Activated naive CD4-positive, alpha-beta T cell treated with anti-CD3 and anti-CD28 coated beads, Interleukin-2, amount 10 ng/mL, durations not matched to agents 7 days and 5 days (primary cell): ENCODE measurements at regions not wholly inside any gene's neighbourhood (a gene's known extent, or its start where the extent isn't known, plus 50 kb on each side); places are given as distances from the start of the nearest gene placed in this dataset.
"Not testable (repeated sequence)": the region's sequence is repeated elsewhere in the genome, so short reads cannot be mapped to it uniquely, and the experiment has no call there.

ENCODE experiments used
- CTCF ChIA-PET: fragments of 350-600 bp; sonication (Branson Sonifier 250); formaldehyde crosslinking; loops from one replicate; lab custom pipeline; 2021; ENCODE audit warnings: antibody characterized with exemption; lab: Charles Lee
- DNase-seq: peaks from one replicate; pipeline ENCODE4 v3.0.0-alpha.2; 2020
- H3K27ac Mint-ChIP-seq: one replicate; pipeline ENCODE4 v1.8.0; 2021; ENCODE audit warnings: mild to moderate bottlenecking, moderate library complexity, mixed read lengths
- H3K27me3 Mint-ChIP-seq: one replicate; pipeline ENCODE4 v1.8.0; 2021; ENCODE audit warnings: mild to moderate bottlenecking, mixed read lengths
- H3K36me3 Mint-ChIP-seq: one replicate; pipeline ENCODE4 v1.8.0; 2021; ENCODE audit warnings: mixed read lengths
- H3K4me1 Mint-ChIP-seq: one replicate; pipeline ENCODE4 v1.8.0; 2021; ENCODE audit warnings: mixed read lengths
- H3K4me3 Mint-ChIP-seq: one replicate; pipeline ENCODE4 v1.8.0; 2021; ENCODE audit warnings: mild to moderate bottlenecking, moderate library complexity, mixed read lengths
- H3K9me3 Mint-ChIP-seq: one replicate; pipeline ENCODE4 v1.8.0; 2021; ENCODE audit warnings: mixed read lengths

DNA sequence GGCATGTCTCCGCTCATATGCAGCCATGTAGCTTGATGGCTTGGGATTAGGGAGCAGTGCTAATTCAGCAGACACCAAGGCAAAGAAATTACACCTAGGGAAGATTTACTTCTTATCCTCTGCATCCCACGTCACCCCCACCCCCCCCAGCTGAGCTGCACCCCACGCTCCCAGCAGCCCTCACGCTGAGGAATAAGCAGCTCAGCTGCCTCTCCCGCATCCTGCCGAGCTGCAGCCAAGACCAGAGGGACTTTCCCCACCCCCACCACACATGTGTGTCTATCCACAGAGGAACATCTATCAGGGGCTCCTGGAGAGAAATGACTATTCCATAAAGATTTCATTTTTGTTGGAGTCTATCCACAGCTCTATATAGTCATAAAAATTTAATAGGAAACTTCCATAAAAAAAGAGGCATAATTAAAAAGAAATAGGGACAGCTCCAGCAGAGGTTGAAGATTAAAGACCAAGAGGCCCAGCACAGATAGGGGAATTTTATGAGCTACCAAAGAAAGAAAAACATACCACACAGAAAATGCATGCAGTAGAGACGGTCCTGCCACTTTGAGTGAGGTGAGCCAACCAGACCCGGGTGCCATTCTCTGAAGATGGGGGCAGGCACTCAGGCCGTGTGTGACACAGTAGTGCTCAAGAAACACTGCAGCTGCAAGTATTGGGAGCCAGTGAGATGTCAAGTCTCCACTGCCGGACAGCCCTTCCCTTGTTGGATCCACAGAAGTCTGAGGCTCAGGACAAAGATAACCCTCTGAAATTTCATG, 274.8 kb downstream of the BCL2L11 start:
- peak overlapping the region; percentile 69 for H3K27ac Mint-ChIP-seq

DNA sequence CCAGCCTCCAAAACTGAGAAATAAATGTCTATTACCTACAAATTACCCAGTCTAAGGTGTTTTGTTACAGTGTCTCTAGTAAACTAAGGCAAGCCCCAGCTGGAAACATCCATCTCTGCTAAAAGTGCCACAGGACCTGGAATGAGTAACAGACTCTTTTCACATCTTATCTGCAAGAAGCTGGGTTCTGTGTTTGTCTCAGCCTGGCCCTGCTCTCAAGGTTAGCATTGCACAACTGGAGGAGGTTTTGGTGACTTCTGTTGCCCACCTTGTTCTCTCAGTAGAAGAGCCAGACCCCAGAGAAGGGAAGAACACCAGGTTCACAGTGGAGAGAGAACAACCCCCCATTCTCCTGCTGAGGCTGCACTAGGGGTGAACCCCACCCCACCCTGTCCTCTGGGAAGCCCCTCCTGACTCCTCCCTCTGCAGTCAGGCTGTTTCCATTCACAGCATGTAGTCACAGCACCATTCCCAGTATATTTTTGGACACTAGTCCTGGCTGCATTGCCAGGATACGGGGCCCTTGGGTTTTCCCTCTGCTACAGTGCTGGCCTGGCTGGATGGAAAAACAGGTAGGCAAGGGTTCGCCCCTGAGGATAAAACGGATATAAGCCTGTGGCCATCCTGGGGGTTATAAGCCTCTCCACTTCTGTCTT, 280.0 kb downstream of the BCL2L11 start:
- DNase-seq, H3K4me3 Mint-ChIP-seq, H3K36me3 Mint-ChIP-seq, H3K9me3 Mint-ChIP-seq, H3K27ac Mint-ChIP-seq, H3K27me3 Mint-ChIP-seq, H3K4me1 Mint-ChIP-seq, CTCF ChIA-PET: not testable (repeated sequence)

More for the DNA sequence above, 274.8 kb downstream of the BCL2L11 start:
- CTCF ChIA-PET, H3K9me3 Mint-ChIP-seq, H3K4me3 Mint-ChIP-seq, H3K4me1 Mint-ChIP-seq, H3K36me3 Mint-ChIP-seq, H3K27me3 Mint-ChIP-seq: not testable (repeated sequence)
- peak; percentile 54 for DNase-seq

DNA sequence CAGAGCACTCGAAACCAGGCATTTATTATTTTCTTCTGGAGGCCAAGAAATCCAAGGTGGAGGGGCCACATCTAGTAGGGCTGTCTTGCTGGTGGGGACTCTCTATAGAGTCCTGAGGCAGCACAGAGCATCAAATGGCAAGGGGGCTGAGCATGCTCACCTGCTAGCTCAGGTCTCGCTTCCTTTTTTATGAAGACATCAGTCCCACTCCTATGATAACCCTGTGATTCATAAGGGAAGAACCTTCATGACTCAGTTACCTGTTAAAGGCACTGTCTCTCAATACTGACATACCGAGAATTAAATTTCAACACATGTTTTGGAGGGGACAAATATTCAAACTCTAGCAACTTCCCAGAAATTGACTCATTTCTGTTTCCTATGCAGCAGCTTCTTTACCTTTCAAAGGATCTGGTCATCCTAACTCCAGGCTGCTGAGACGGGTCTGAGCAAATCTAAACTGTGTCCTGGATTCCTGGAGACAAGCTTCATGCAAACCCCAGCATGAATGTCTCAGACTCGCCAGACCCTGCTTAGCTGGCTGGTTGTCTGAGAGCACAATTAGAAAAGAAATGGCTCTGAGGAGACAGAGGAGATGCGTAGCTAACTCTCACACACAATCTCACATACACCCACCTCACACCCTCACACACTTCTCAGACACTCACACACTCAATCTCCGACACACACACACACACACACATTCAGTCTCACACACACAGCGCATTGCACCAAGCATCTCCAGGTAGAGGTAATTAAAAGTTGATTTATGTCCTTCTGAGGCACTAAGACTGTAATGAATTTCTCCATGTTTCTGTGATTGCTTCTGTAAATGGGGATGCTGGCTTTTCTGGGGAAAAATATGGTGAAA, 280.8 kb downstream of the BCL2L11 start:
- H3K4me3 Mint-ChIP-seq, H3K4me1 Mint-ChIP-seq: not testable (repeated sequence)

DNA sequence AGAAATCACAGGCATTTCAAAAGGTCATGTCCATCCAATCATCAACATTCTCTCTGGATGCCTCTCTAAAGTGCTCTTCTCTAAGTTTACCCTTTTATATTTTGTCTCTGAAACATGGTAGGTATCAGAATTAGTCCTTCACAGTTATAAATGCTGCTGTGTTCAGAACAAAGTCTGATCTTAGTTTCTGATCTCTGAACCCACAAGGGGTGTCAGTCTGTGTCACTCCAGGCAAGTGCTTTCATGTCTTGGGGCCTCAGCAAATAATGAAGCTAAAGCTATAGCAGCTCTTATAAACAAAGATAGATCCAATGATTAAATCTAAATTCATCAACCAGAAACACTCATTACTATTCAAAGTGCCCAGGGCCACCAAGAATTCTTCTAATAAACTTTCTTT, 281.7 kb downstream of the BCL2L11 start:
- H3K9me3 Mint-ChIP-seq, H3K27me3 Mint-ChIP-seq, CTCF ChIA-PET, H3K27ac Mint-ChIP-seq, H3K4me3 Mint-ChIP-seq, H3K4me1 Mint-ChIP-seq, H3K36me3 Mint-ChIP-seq, DNase-seq: not testable (repeated sequence)

More for the DNA sequence above, 280.8 kb downstream of the BCL2L11 start:
- H3K9me3 Mint-ChIP-seq, H3K27ac Mint-ChIP-seq, CTCF ChIA-PET, H3K36me3 Mint-ChIP-seq, H3K27me3 Mint-ChIP-seq, DNase-seq: not testable (repeated sequence)

DNA sequence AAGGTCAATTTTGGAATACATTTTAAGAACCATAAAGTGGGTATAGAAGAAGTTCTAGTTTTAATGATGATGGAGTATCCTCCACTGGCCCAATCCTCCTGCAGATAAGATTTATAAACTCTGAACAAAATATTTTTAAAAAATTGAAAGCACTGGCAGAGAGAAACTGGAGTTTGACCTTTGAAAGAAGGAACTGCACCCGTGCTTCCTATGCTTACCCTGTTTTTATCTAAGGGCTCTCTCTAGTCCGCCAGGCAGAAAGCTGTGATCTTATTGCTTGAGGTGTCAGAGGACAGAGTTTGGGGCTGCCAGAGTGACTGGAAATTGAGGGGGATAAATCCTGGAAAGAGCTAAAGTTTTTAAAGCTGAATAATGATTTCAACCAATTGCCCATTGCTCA, 282.6 kb downstream of the BCL2L11 start:
- CTCF ChIA-PET, H3K36me3 Mint-ChIP-seq, H3K4me1 Mint-ChIP-seq, DNase-seq, H3K27me3 Mint-ChIP-seq, H3K27ac Mint-ChIP-seq, H3K4me3 Mint-ChIP-seq, H3K9me3 Mint-ChIP-seq: not testable (repeated sequence)

DNA sequence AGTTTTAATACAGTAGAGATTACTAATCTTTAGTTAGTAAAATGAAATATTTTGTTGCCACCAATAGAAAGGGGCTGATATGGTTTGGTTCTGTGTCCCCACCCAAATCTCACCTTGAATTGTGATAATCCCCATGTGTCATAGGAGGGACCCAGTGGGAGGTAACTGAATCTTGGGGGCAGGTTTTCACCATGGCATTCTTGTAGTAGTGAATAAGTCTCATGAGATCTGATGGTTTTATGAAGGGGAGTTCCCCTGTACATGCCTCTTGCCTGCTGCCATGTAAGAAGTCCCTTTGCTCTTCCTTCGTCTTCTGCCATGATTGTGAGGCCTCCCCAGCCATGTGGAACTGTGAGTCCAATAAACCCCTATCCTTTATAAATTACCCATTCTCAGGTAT, 285.9 kb downstream of the BCL2L11 start:
- H3K27me3 Mint-ChIP-seq, H3K9me3 Mint-ChIP-seq, H3K4me1 Mint-ChIP-seq, CTCF ChIA-PET, H3K36me3 Mint-ChIP-seq, H3K27ac Mint-ChIP-seq, H3K4me3 Mint-ChIP-seq, DNase-seq: not testable (repeated sequence)

DNA sequence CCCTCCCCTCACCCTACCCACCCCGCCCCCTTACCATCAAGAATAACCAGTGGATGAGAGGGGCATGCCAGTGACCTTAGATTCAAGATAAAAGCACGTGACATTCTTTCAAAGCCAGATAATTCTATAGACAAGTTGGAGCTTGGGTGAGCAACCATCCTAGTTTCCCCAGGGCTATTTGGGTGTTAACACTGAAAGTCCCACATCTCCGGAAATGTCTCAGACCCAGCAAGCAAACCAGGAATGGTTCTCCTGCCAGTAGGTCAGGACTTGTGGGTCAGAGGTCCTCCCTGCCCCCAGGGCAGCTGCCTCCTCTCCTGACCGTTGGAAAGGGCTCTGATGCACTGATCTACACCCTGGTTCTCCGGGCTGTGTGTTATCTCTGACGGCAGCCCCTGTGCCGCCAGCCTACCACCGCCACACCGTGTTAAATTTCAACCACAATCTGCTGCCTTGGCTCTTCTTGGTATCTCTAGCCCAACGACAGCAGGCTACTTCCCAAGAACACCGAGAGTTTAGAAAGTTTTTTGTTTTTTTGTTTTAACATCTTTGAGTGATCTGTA, 287.0 kb downstream of the BCL2L11 start:
- H3K4me3 Mint-ChIP-seq, H3K4me1 Mint-ChIP-seq, H3K9me3 Mint-ChIP-seq, H3K27ac Mint-ChIP-seq, H3K36me3 Mint-ChIP-seq, CTCF ChIA-PET, DNase-seq, H3K27me3 Mint-ChIP-seq: not testable (repeated sequence)

DNA sequence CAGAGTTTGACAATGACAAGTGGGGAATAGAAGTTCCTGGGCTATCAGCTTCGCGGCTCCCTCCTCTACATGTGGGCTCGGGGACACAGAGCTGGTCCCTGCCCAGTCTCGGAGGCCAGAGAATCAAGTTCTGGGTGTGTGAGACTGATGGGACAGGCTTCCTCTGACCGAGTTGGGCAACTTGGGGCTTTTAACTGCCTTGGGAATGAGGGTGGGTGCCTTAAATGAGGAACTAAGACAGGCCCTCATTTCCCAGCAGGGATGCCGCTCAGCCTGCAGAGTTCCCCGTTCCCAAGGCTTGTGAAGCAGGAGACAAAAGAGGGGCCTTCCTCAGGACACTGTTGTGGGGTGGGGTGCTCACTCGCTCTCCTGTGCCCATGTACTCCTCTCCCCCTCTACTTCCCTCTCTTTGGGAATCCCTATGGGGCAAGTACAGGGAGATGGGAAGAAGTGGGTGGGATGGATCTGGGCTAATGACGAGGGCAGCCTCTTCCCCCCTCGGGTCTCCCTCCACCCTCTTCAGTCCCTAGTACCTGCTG, 290.2 kb downstream of the BCL2L11 start:
- H3K4me1 Mint-ChIP-seq, H3K36me3 Mint-ChIP-seq, H3K27me3 Mint-ChIP-seq, H3K9me3 Mint-ChIP-seq, H3K27ac Mint-ChIP-seq, H3K4me3 Mint-ChIP-seq, CTCF ChIA-PET, DNase-seq: not testable (repeated sequence)

DNA sequence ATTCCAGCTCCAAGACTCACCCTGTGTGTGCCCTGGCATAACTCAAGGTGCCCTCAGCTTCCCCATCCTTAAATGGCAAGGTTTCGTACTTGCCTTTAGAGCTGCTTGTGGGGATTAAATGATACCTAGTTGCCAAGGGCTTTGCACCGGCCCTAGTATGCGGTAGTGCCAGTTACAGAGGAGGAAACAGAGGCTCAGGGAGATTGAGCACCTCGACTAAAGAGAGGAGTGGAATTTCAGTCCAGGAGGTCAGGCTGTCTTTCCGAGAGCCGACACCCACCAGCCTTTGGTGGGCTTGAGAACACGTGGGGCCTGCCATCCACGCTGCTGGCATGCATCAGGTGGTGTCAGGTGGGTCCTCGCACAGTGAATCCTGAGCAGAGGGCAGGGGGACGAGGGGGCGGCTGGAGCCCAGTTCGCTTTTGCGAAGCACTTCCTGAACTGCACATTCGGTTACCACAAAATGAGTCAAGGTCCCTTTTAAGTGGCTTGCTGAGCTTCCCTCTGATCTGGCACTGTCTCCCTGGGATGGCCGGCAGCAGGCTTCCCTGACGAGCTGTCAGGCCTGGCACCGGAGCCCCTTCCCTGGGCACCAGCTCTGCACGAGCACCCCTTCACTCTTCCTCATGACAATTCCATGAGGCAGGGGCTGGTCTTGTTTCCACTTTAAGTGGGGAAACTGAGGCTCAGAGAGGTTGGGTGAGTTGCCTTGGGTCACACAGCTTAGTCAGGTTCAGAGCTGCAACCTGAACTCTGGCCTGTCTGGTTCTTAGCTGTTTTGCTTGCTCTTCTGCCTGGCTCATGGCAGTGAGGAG, 291.4 kb downstream of the BCL2L11 start:
- CTCF ChIA-PET, H3K4me3 Mint-ChIP-seq, DNase-seq, H3K9me3 Mint-ChIP-seq, H3K4me1 Mint-ChIP-seq, H3K36me3 Mint-ChIP-seq, H3K27me3 Mint-ChIP-seq, H3K27ac Mint-ChIP-seq: not testable (repeated sequence)

DNA sequence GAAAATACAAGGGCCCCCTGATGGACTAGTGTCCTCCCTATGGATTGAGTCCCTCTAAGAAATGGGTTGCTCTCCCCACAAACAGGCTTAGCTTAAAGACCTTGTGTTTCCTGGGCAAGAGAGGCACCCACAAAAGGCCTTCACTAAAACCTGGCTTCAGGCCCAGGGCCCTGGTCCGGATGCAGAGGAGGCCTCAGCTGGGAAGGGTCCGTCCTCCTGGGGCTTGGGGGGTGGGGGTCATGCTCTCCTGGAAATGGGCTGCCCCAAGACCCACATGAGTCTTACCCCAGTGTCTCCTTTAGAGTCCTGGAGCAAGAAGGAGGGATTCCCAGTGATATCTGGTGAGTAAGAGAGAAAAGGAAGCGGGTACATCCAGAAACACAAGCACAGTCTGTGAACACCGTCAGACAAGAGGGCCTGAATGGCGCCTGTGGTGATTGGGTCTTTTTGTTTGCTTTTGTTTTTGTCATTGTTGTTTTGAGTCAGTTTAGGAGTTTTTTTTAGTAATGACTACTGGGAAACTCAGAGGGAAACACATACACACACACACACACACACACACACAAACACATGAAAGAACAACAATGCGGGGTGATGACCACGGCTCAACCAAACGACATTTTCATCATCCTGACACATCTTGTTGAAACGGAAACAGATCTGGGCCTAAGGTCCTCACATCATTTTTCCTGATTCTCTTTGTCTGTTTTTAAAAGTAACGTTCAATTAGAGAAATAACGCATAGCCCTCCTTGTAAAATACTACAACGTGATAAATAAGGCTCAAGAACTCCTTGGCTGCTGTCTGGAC, 292.3 kb downstream of the BCL2L11 start:
- CTCF ChIA-PET = not testable (repeated sequence)

DNA sequence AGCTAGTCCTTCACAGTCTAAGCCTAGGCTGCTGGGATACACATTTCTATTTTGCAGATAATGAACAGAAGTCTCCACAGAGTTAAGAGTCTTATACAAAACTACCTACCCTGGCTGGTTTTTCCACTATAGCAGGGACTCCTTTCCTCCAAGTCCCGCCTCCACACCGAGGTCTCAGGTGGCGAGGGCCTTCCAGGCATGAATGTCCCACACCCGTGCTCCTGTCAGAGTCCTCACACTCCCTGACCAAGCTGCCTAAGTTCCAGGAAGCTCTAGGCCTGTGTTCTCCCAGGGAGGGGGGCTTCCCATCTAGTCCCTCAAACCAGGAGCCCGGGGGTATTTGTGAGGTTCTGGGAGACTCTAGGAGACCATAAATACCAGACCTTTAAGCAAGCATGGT, 293.2 kb downstream of the BCL2L11 start:
- DNase-seq, H3K27me3 Mint-ChIP-seq, CTCF ChIA-PET, H3K27ac Mint-ChIP-seq, H3K9me3 Mint-ChIP-seq, H3K4me3 Mint-ChIP-seq, H3K4me1 Mint-ChIP-seq, H3K36me3 Mint-ChIP-seq: not testable (repeated sequence)

More for the DNA sequence above, 292.3 kb downstream of the BCL2L11 start:
- H3K27me3 Mint-ChIP-seq, H3K4me1 Mint-ChIP-seq, H3K4me3 Mint-ChIP-seq, H3K27ac Mint-ChIP-seq, H3K9me3 Mint-ChIP-seq, DNase-seq, H3K36me3 Mint-ChIP-seq: not testable (repeated sequence)

DNA sequence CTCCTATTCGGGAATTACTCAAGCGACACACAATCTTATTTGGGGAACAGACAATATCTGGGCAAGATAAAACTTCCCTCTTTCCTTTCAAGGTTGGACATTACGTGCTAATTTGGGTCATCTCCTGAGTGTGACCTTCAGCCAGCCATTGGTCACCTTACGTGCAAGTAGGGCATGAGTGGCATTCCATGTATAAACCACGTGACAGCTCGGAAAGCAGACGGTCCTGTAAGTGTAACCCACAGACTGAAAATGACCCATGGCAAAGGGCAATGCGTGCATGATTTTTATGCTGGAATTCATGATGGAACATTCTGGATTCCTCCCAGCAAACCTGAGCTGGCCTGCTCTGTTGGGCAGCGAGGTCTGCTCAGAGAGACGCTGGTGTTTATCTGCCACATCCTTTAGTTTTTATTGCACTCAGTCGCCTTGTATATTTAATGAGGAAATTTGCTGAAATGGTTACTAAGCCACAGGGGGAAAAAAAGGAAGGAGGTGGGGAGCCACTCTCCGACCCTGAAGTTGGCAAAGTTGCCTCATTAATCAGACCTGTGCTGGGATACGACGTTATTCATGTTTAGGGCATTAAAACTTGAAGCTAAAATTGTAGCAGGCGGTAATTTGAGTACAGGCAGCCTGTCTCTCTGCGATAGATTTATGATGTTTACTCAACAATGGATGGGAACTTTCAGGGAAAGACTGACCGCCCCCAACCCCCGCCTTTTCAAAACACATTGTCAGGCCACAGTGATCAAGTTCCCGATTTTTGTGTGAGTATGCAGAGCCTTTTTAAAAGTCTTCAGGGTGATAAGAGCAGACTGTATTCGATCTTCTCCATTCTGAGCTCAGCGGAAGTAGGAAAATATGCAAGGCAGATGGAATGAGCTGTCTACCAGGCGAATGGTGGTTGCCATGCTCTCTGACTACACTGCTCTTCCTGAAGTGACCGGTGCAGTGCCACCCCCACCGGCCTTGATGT, 295.3 kb downstream of the BCL2L11 start:
- H3K4me3 Mint-ChIP-seq, H3K27ac Mint-ChIP-seq, H3K9me3 Mint-ChIP-seq, CTCF ChIA-PET, H3K27me3 Mint-ChIP-seq, H3K36me3 Mint-ChIP-seq, DNase-seq: not testable (repeated sequence)
- H3K4me1 Mint-ChIP-seq = peaks cover 14% of the 10 kb centered on the region
